K562 (cell line): ENCODE measurements at regions not wholly inside any gene's neighbourhood (a gene's known extent, or its start where the extent isn't known, plus 50 kb on each side); places are given as distances from the start of the nearest gene placed in this dataset.

Experiments
- ATAC-seq: fragments of 200-7000 bp; cut with Tn5 transposase; 3 replicates; pipeline ENCODE4 v1.9.1; 2020; ENCODE audit warnings: moderate library complexity
- BruUV-seq: library from RNA; stranded (reverse); fragments of 400-500 nt; replicated peaks from 2 replicates; lab custom pipeline; 2021; lab: Mats Ljungman, UMichigan
- CTCF ChIA-PET: fragments of 300-600 bp; formaldehyde crosslinking; extraction: SDS; loops from one replicate; lab custom pipeline; 2021; ENCODE audit warnings: low intra/inter-chr PET ratio; lab: Yijun Ruan, JAX
- POLR2A ChIA-PET: fragments of 300-600, 350-650 bp; sonication (Branson Sonifier 250); formaldehyde crosslinking; extraction: SDS; loops from one replicate; lab custom pipeline; 2021; ENCODE audit warnings: antibody characterized with exemption, inconsistent platforms; lab: Yijun Ruan, JAX
- DNase-seq, 4 experiments: peaks; one replicate each; pipeline versions ENCODE4 v3.0.0 to v3.0.0-alpha.2; 2011 to 2018; ENCODE audit warnings: low spot score in 3 of 4, mixed read lengths in 3 of 4; ENCODE audit errors: extremely low read depth in 1 of 4
- FAIRE-seq: peaks from 2 replicates; lab custom pipeline; 2011; peaks lifted over from hg19 to GRCh38; lab: Jason Lieb, UNC
- H2AFZ ChIP-seq: 2 replicates; pipeline ENCODE4 v1.6.0; 2011; ENCODE audit warnings: low read depth, low read length, control low read depth, inconsistent platforms
- H3K27ac ChIP-seq: fragments of 200-600 bp; 3 replicates; pipeline ENCODE4 v1.8.0; 2011; ENCODE audit warnings: low read depth, mild to moderate bottlenecking, control low read depth, inconsistent platforms, low read length, moderate library complexity, mixed read lengths; ENCODE audit errors: extremely low read depth
- H3K27me3 ChIP-seq, 2 experiments: fragments of 300-600 bp in 1 of 2; 2 replicates in 1 of 2; 3 replicates in 1 of 2; pipeline versions ENCODE4 v1.6.0 to v1.8.0; 2011; ENCODE audit warnings: inconsistent platforms in 2 of 2, low read length in 2 of 2, mild to moderate bottlenecking in 1 of 2, mixed read lengths in 1 of 2, moderate library complexity in 1 of 2; ENCODE audit not compliant: control insufficient read depth in 2 of 2, insufficient read depth in 2 of 2
- H3K36me3 ChIP-seq: fragments of 300-600 bp; 3 replicates; pipeline ENCODE4 v1.8.0; 2011; ENCODE audit warnings: mild to moderate bottlenecking, low read length, inconsistent platforms; ENCODE audit not compliant: control insufficient read depth, insufficient read depth
- H3K4me1 ChIP-seq, 2 experiments: fragments of 200-600 bp in 1 of 2; replicated peaks in 1 of 2; 2 replicates in 1 of 2; 3 replicates in 1 of 2; pipeline versions ENCODE4 v1.5.1 to v1.8.0; 2011; ENCODE audit warnings: inconsistent platforms in 2 of 2, low read length in 2 of 2, mild to moderate bottlenecking in 1 of 2, mixed read lengths in 1 of 2, moderate library complexity in 1 of 2; ENCODE audit not compliant: control insufficient read depth in 2 of 2, insufficient read depth in 2 of 2
- H3K4me2 ChIP-seq: 2 replicates; pipeline ENCODE4 v1.6.1; 2011; ENCODE audit warnings: low read length, control low read depth, inconsistent platforms, mixed read lengths; ENCODE audit not compliant: insufficient read depth
- H3K4me3 ChIP-seq: fragments of 200-600 bp; sonication (generic), shearing (Covaris generic); 2 replicates; pipeline ENCODE4 v1.5.1; 2016; ENCODE audit warnings: control low read depth, inconsistent platforms
- H3K79me2 ChIP-seq: fragments of 200-600 bp; 3 replicates; pipeline ENCODE4 v1.8.0; 2011; ENCODE audit warnings: low read length, inconsistent platforms; ENCODE audit not compliant: control insufficient read depth, insufficient read depth
- H3K9ac ChIP-seq, 2 experiments: 2 replicates each; pipeline versions ENCODE4 v1.6.0 to v1.6.1; 2011; ENCODE audit warnings: low read depth in 2 of 2, low read length in 2 of 2, control low read depth in 1 of 2, inconsistent platforms in 1 of 2, mild to moderate bottlenecking in 1 of 2, mixed read lengths in 1 of 2; ENCODE audit not compliant: insufficient read depth in 1 of 2
- H3K9me1 ChIP-seq: one replicate; pipeline ENCODE4 v1.6.0; 2011; ENCODE audit warnings: inconsistent platforms, mild to moderate bottlenecking, low read length, moderate library complexity; ENCODE audit not compliant: control insufficient read depth, insufficient read depth
- H3K9me3 ChIP-seq: replicated peaks from 2 replicates; pipeline ENCODE4 v1.5.1; 2011; ENCODE audit warnings: low read depth, low read length, inconsistent platforms; ENCODE audit not compliant: control insufficient read depth, insufficient read depth
- H4K20me1 ChIP-seq: replicated peaks from 2 replicates; pipeline ENCODE4 v1.6.1; 2011; ENCODE audit warnings: low read length, inconsistent platforms, mixed read lengths; ENCODE audit not compliant: control insufficient read depth, insufficient read depth
- CREM ChIP-seq: IDR thresholded peaks from 2 replicates; pipeline ENCODE4 v1.6.1; 2014; ENCODE audit warnings: antibody characterized with exemption, low read depth
- ETS2 ChIP-seq: IDR thresholded peaks from 2 replicates; pipeline ENCODE4 v1.6.1; 2016; ENCODE audit warnings: borderline replicate concordance, missing genetic modification characterization, mild to moderate bottlenecking, moderate library complexity, missing compliant biosample characterization; ENCODE audit not compliant: poor library complexity, severe bottlenecking
- HCFC1 ChIP-seq: IDR thresholded peaks from 2 replicates; pipeline ENCODE4 v1.6.1; 2012; ENCODE audit warnings: low read depth, low read length, improper control_type of control experiment
- HNRNPK ChIP-seq: fragments of 200-400 bp; formaldehyde crosslinking; IDR thresholded peaks from one replicate; pipeline ENCODE4 v1.6.1; 2018; ENCODE audit warnings: mild to moderate bottlenecking, low read depth, low read length; ENCODE audit not compliant: poor library complexity, severe bottlenecking
- PCBP1 ChIP-seq: fragments of 200-400 bp; formaldehyde crosslinking; IDR thresholded peaks from 2 replicates; pipeline ENCODE4 v1.6.1; 2018; ENCODE audit warnings: mild to moderate bottlenecking, low read depth, low read length; ENCODE audit not compliant: poor library complexity, severe bottlenecking
- SMARCB1 ChIP-seq: IDR thresholded peaks from 2 replicates; pipeline ENCODE4 v1.6.1; 2011; ENCODE audit warnings: improper control_type of control experiment, low read depth; ENCODE audit not compliant: insufficient read length
- ZBTB34 ChIP-seq: fragments of 250-450 bp; sonication (Bioruptor Pico); IDR thresholded peaks from 2 replicates; pipeline ENCODE4 v1.8.0; 2021; ENCODE audit warnings: mild to moderate bottlenecking, moderate library complexity
- ZNF124 ChIP-seq: sonication (generic); formaldehyde crosslinking; IDR thresholded peaks from 2 replicates; pipeline ENCODE4 v1.8.1; 2022; ENCODE audit warnings: missing genetic modification reagents
- ZNF717 ChIP-seq: fragments of 250-450 bp; sonication (Bioruptor Pico); IDR thresholded peaks from 2 replicates; pipeline ENCODE4 v1.5.0; 2021
- WGBS: fragments of 100-300 bp; shearing (Covaris generic); methylation state at CpG from one replicate; pipeline ENCODE4 v1.1.6; 2016; ENCODE audit warnings: low coverage, mixed read lengths; ENCODE audit not compliant: insufficient coverage; ENCODE audit errors: missing lambda C conversion rate; 5-methylcytosine and 5-hydroxymethylcytosine counted together
- in situ Hi-C: fragments of 300-500 bp; cut with MboI; formaldehyde crosslinking; loops from 4 replicates; pipeline ENCODE4 v1.15.0; 2018; ENCODE audit warnings: inconsistent platforms, mixed read lengths
- intact Hi-C: fragments of 100-400 bp; cut with micrococcal nuclease; formaldehyde crosslinking; loops from 2 replicates; pipeline ENCODE4 v1.14.2; 2022
- TF ChIP-seq, protein P1 (sequence below): fragments of 450-650 bp; IDR thresholded peaks from 2 replicates; pipeline ENCODE4 v1.6.1; 2016; ENCODE audit warnings: mild to moderate bottlenecking

- no peaks in the 10 kb centered on the region for H3K36me3 ChIP-seq
- no peaks in the 10 kb centered on the region for H3K79me2 ChIP-seq
- in situ Hi-C loops: no loop called here
- CTCF ChIA-PET: no interaction called here
- DNase-seq: no peak
- TF ChIP-seq ZNF124 (no peak), ETS2 (tag) (no peak), HNRNPK (no peak), ZNF717 (CRISPR knock-in tag) (no peak), SMARCB1 (no peak), CREM (no peak), PCBP1 (no peak), ZBTB34 (no peak), HCFC1 (no peak)
- TF ChIP-seq, protein P1, sequence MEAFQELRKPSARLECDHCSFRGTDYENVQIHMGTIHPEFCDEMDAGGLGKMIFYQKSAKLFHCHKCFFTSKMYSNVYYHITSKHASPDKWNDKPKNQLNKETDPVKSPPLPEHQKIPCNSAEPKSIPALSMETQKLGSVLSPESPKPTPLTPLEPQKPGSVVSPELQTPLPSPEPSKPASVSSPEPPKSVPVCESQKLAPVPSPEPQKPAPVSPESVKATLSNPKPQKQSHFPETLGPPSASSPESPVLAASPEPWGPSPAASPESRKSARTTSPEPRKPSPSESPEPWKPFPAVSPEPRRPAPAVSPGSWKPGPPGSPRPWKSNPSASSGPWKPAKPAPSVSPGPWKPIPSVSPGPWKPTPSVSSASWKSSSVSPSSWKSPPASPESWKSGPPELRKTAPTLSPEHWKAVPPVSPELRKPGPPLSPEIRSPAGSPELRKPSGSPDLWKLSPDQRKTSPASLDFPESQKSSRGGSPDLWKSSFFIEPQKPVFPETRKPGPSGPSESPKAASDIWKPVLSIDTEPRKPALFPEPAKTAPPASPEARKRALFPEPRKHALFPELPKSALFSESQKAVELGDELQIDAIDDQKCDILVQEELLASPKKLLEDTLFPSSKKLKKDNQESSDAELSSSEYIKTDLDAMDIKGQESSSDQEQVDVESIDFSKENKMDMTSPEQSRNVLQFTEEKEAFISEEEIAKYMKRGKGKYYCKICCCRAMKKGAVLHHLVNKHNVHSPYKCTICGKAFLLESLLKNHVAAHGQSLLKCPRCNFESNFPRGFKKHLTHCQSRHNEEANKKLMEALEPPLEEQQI: no peak
- ATAC-seq: no peak
- no peak overlapping the region for H3K4me3 ChIP-seq
- no peak overlapping the region for H3K9ac ChIP-seq
- H2AFZ ChIP-seq: no peak overlapping the region
- H3K27ac ChIP-seq: no peak overlapping the region
- no peaks in the 10 kb centered on the region for H3K4me1 ChIP-seq
- WGBS: 0% methylated on average over 2 of the region's 2 CpGs
- no peaks in the 10 kb centered on the region for H4K20me1 ChIP-seq
- H3K27me3 ChIP-seq: no peaks in the 10 kb centered on the region
- H3K4me2 ChIP-seq: no peak overlapping the region
- no peak for FAIRE-seq
- intact Hi-C loops: no loop called here
- no peaks in the 10 kb centered on the region for H3K9me3 ChIP-seq
- BruUV-seq: no TSS peak
- H3K9me1 ChIP-seq: no peaks in the 10 kb centered on the region
- POLR2A ChIA-PET: no interaction called here
Measured at GRCh38 chr5:13540168-13540750, 404.2 kb downstream of the DNAH5 start.
